Neural cell (in vitro differentiated cells): ENCODE measurements at regions not wholly inside any gene's neighbourhood (a gene's known extent, or its start where the extent isn't known, plus 50 kb on each side); places are given as distances from the start of the nearest gene placed in this dataset.

Experiments used
- H2AFZ ChIP-seq: fragments of 200-600, 300-800 bp; sonication (generic), shearing (Covaris generic); 2 replicates; pipeline ENCODE4 v1.6.0; 2014; ENCODE audit warnings: low read depth, mild to moderate bottlenecking, antibody characterized with exemption, low read length, moderate library complexity
- H3F3A ChIP-seq: fragments of 200-600 bp; shearing (Covaris generic); 2 replicates; pipeline ENCODE4 v1.6.1; 2016; ENCODE audit warnings: mild to moderate bottlenecking, moderate library complexity, mixed read lengths, antibody characterized with exemption, low read length; ENCODE audit not compliant: insufficient read depth, poor library complexity, severe bottlenecking
- H3K27ac ChIP-seq: fragments of 200-600, 300-800 bp; sonication (generic), shearing (Covaris generic); 2 replicates; pipeline ENCODE4 v1.5.1; 2014; ENCODE audit warnings: mild to moderate bottlenecking, low read length, moderate library complexity
- H3K27me3 ChIP-seq: fragments of 300-800, 200-600 bp; sonication (generic), shearing (Covaris generic); 2 replicates; pipeline ENCODE4 v1.6.0; 2014; ENCODE audit warnings: mild to moderate bottlenecking, low read depth, low read length, moderate library complexity; ENCODE audit not compliant: insufficient read depth
- H3K36me3 ChIP-seq: fragments of 300-800, 200-600 bp; sonication (generic), shearing (Covaris generic); 2 replicates; pipeline ENCODE4 v1.5.1; 2014; ENCODE audit warnings: mild to moderate bottlenecking, antibody characterized with exemption, low read length, moderate library complexity; ENCODE audit not compliant: insufficient read depth
- H3K4me2 ChIP-seq: fragments of 300-800, 200-600 bp; sonication (generic), shearing (Covaris generic); 2 replicates; pipeline ENCODE4 v1.6.0; 2014; ENCODE audit warnings: mild to moderate bottlenecking, low read length
- H3K4me3 ChIP-seq: fragments of 300-800, 200-600 bp; sonication (generic), shearing (Covaris generic); 2 replicates; pipeline ENCODE4 v1.5.1; 2014; ENCODE audit warnings: mild to moderate bottlenecking, low read length, moderate library complexity
- H3K79me2 ChIP-seq: fragments of 200-600 bp; shearing (Covaris generic); replicated peaks from 2 replicates; pipeline ENCODE4 v1.6.0; 2014; ENCODE audit warnings: mild to moderate bottlenecking, low read length, moderate library complexity; ENCODE audit not compliant: insufficient read depth
- H3K9ac ChIP-seq: fragments of 300-800, 200-600 bp; sonication (generic), shearing (Covaris generic); 2 replicates; pipeline ENCODE4 v1.6.1; 2016; ENCODE audit warnings: mild to moderate bottlenecking, low read length, mixed read lengths
- H3K9me2 ChIP-seq: fragments of 200-600 bp; shearing (Covaris generic); 2 replicates; pipeline ENCODE4 v1.6.1; 2016; ENCODE audit warnings: mild to moderate bottlenecking, low read length, mixed read lengths; ENCODE audit not compliant: insufficient read depth
- H3K9me3 ChIP-seq: fragments of 200-600, 300-800 bp; sonication (generic), shearing (Covaris generic); 2 replicates; pipeline ENCODE4 v1.6.1; 2016; ENCODE audit warnings: mild to moderate bottlenecking, mixed run types, low read length, moderate library complexity, mixed read lengths
- H4K20me1 ChIP-seq: fragments of 200-600 bp; shearing (Covaris generic); 2 replicates; pipeline ENCODE4 v1.6.1; 2016; ENCODE audit warnings: mild to moderate bottlenecking, mixed run types; ENCODE audit not compliant: insufficient read depth
- CTCF ChIP-seq: fragments of 450-650 bp; IDR thresholded peaks from 2 replicates; pipeline ENCODE4 v1.5.1; 2014; ENCODE audit warnings: antibody characterized with exemption, mild to moderate bottlenecking, moderate library complexity; ENCODE audit not compliant: poor library complexity, severe bottlenecking
- EP300 ChIP-seq: fragments of 450-650 bp; conservative IDR thresholded peaks from 2 replicates; pipeline ENCODE4 v1.6.1; 2014; ENCODE audit warnings: antibody characterized with exemption, mild to moderate bottlenecking, moderate library complexity; ENCODE audit not compliant: poor library complexity, severe bottlenecking
- EZH2 ChIP-seq: fragments of 200-600, 300-800 bp; shearing (Covaris generic), sonication (generic); IDR thresholded peaks from 2 replicates; pipeline ENCODE4 v1.6.1; 2014; ENCODE audit warnings: antibody characterized with exemption, low read length, borderline replicate concordance, mild to moderate bottlenecking; ENCODE audit not compliant: insufficient read depth, poor library complexity, severe bottlenecking
- MXI1 ChIP-seq: fragments of 450-650 bp; conservative IDR thresholded peaks from 2 replicates; pipeline ENCODE4 v1.6.1; 2014; ENCODE audit warnings: antibody characterized with exemption, mild to moderate bottlenecking; ENCODE audit not compliant: poor library complexity, severe bottlenecking
- POLR2AphosphoS5 ChIP-seq: IDR thresholded peaks from 2 replicates; pipeline ENCODE4 v1.6.1; 2012
- RAD21 ChIP-seq: fragments of 450-650 bp; conservative IDR thresholded peaks from 2 replicates; pipeline ENCODE4 v1.6.1; 2014; ENCODE audit warnings: antibody characterized with exemption, mild to moderate bottlenecking, moderate library complexity
- REST ChIP-seq: IDR thresholded peaks from 2 replicates; pipeline ENCODE4 v1.6.1; 2012; ENCODE audit warnings: borderline replicate concordance
- SMC3 ChIP-seq: fragments of 450-650 bp; conservative IDR thresholded peaks from 2 replicates; pipeline ENCODE4 v1.6.1; 2014; ENCODE audit warnings: antibody characterized with exemption, mild to moderate bottlenecking, moderate library complexity; ENCODE audit not compliant: poor library complexity
- TAF1 ChIP-seq: IDR thresholded peaks from 2 replicates; pipeline ENCODE4 v1.6.1; 2012; ENCODE audit warnings: low read depth

GRCh38 chr12:113612793-113613192, 141.1 kb upstream of the LHX5 start:
- Histone ChIP-seq H3K9me3 (peaks cover 5% of the 10 kb centered on the region), H3K27me3 (peaks cover 25% of the 10 kb centered on the region), H3K9ac (no peak overlapping the region), H3K36me3 (no peaks in the 10 kb centered on the region), H3K4me3 (no peak overlapping the region), H3K79me2 (no peaks in the 10 kb centered on the region), H2AFZ (no peak overlapping the region), H3K27ac (no peak overlapping the region), H4K20me1 (no peaks in the 10 kb centered on the region), H3K4me2 (no peak overlapping the region), H3F3A (no peaks in the 10 kb centered on the region), H3K9me2 (no peaks in the 10 kb centered on the region)
- TF ChIP-seq CTCF, result no peak
- no peak for TF ChIP-seq REST
- TF ChIP-seq EZH2, result no peak
- TF ChIP-seq TAF1, result no peak
- TF ChIP-seq POLR2AphosphoS5, result no peak

GRCh38 chr12:113612076-113612728, 140.5 kb upstream of the LHX5 start:
- Histone ChIP-seq H3K9me2 (no peaks in the 10 kb centered on the region), H2AFZ (no peak overlapping the region), H3K9ac (no peak overlapping the region), H4K20me1 (no peaks in the 10 kb centered on the region), H3K79me2 (no peaks in the 10 kb centered on the region), H3K9me3 (peaks cover 5% of the 10 kb centered on the region), H3K4me2 (no peak overlapping the region), H3K27ac (no peak overlapping the region), H3K4me3 (no peak overlapping the region), H3K27me3 (peaks cover 25% of the 10 kb centered on the region), H3F3A (no peaks in the 10 kb centered on the region), H3K36me3 (no peaks in the 10 kb centered on the region)
- TF ChIP-seq MXI1 (no peak), EP300 (no peak), POLR2AphosphoS5 (no peak)

GRCh38 chr12:113611652-113612051, 140.0 kb upstream of the LHX5 start:
- no peaks in the 10 kb centered on the region for H3K36me3 ChIP-seq
- TF ChIP-seq REST (no peak), RAD21 (no peak), CTCF (no peak), TAF1 (no peak), SMC3 (no peak), MXI1 (no peak), EP300 (no peak), POLR2AphosphoS5 (no peak), EZH2 (no peak)

More at GRCh38 chr12:113611652-113612051, 140.0 kb upstream of the LHX5 start:
- no peak overlapping the region for H3K27ac ChIP-seq
- no peak overlapping the region for H3K9ac ChIP-seq
- H3K27me3 ChIP-seq, result peaks cover 25% of the 10 kb centered on the region
- peaks cover 5% of the 10 kb centered on the region for H3K9me3 ChIP-seq
- no peak overlapping the region for H3K4me3 ChIP-seq
- no peak overlapping the region for H3K4me2 ChIP-seq
- H2AFZ ChIP-seq, result no peak overlapping the region
- H4K20me1 ChIP-seq, result no peaks in the 10 kb centered on the region
- H3K9me2 ChIP-seq, result no peaks in the 10 kb centered on the region
- H3F3A ChIP-seq, result no peaks in the 10 kb centered on the region
- no peaks in the 10 kb centered on the region for H3K79me2 ChIP-seq
